OCI-LY1 (cell line): ENCODE measurements at regions not wholly inside any gene's neighbourhood (a gene's known extent, or its start where the extent isn't known, plus 50 kb on each side); places are given as distances from the start of the nearest gene placed in this dataset.

Source experiments
- H2AFZ ChIP-seq: fragments of 200-600 bp; sonication (generic), shearing (Covaris generic); 2 replicates; pipeline ENCODE4 v1.6.0; 2014; ENCODE audit warnings: antibody characterized with exemption, mild to moderate bottlenecking, low read length
- H3F3A ChIP-seq: fragments of 200-600 bp; sonication (generic), shearing (Covaris generic); 2 replicates; pipeline ENCODE4 v1.6.0; 2014; ENCODE audit warnings: mild to moderate bottlenecking, antibody characterized with exemption, low read length, moderate library complexity; ENCODE audit not compliant: insufficient read depth
- H3K27ac ChIP-seq: fragments of 200-600 bp; sonication (generic); 2 replicates; pipeline ENCODE4 v1.5.1; 2014; ENCODE audit warnings: low read length, mixed run types, mild to moderate bottlenecking, low read depth; ENCODE audit not compliant: poor library complexity, severe bottlenecking
- H3K27me3 ChIP-seq: fragments of 200-600 bp; sonication (generic); 2 replicates; pipeline ENCODE4 v1.6.0; 2014; ENCODE audit warnings: antibody characterized with exemption, mild to moderate bottlenecking, low read length, moderate library complexity; ENCODE audit not compliant: insufficient read depth
- H3K36me3 ChIP-seq: fragments of 200-600 bp; sonication (generic); 2 replicates; pipeline ENCODE4 v1.6.1; 2014; ENCODE audit warnings: mild to moderate bottlenecking, antibody characterized with exemption, low read length, moderate library complexity, mixed read lengths; ENCODE audit not compliant: insufficient read depth
- H3K4me1 ChIP-seq: fragments of 200-600 bp; sonication (generic); 2 replicates; pipeline ENCODE4 v1.5.1; 2014; ENCODE audit warnings: mild to moderate bottlenecking, low read length, moderate library complexity; ENCODE audit not compliant: insufficient read depth, severe bottlenecking
- H3K4me2 ChIP-seq: fragments of 200-600 bp; sonication (generic), shearing (Covaris generic); 2 replicates; pipeline ENCODE4 v1.6.1; 2014; ENCODE audit warnings: low read length
- H3K4me3 ChIP-seq: fragments of 200-600 bp; sonication (generic); 2 replicates; pipeline ENCODE4 v1.5.1; 2014; ENCODE audit warnings: low read length, low read depth, mild to moderate bottlenecking, mixed read lengths; ENCODE audit not compliant: poor library complexity, severe bottlenecking
- H3K79me2 ChIP-seq: fragments of 200-600 bp; shearing (Covaris generic); 2 replicates; pipeline ENCODE4 v1.6.1; 2016; ENCODE audit warnings: mixed run types, low read length, mixed read lengths; ENCODE audit not compliant: insufficient read depth
- H3K9ac ChIP-seq: fragments of 200-600 bp; sonication (generic), shearing (Covaris generic); 2 replicates; pipeline ENCODE4 v1.6.1; 2014; ENCODE audit warnings: mild to moderate bottlenecking, low read length, mixed read lengths
- H3K9me2 ChIP-seq: fragments of 200-600 bp; sonication (generic), shearing (Covaris generic); 2 replicates; pipeline ENCODE4 v1.6.1; 2014; ENCODE audit warnings: low read depth, mild to moderate bottlenecking, low read length, mixed read lengths
- H3K9me3 ChIP-seq: fragments of 200-600 bp; shearing (Covaris generic); 2 replicates; pipeline ENCODE4 v1.6.1; 2014; ENCODE audit warnings: low read length, mixed read lengths
- H4K20me1 ChIP-seq: fragments of 200-600 bp; sonication (generic), shearing (Covaris generic); 2 replicates; pipeline ENCODE4 v1.6.0; 2016; ENCODE audit warnings: mild to moderate bottlenecking, low read length; ENCODE audit not compliant: insufficient read depth
- CTCF ChIP-seq: fragments of 200-600 bp; sonication (generic), shearing (Covaris generic); IDR thresholded peaks from 2 replicates; pipeline ENCODE4 v1.5.1; 2017; ENCODE audit warnings: mild to moderate bottlenecking, antibody characterized with exemption, low read length, moderate library complexity, mixed read lengths
- EZH2 ChIP-seq: fragments of 200-600 bp; sonication (generic), shearing (Covaris generic); IDR thresholded peaks from 2 replicates; pipeline ENCODE4 v1.8.0; 2017; ENCODE audit warnings: borderline replicate concordance, mixed run types, mild to moderate bottlenecking, antibody characterized with exemption, low read length, moderate library complexity, mixed read lengths

GRCh38 chr5:26601563-26601962, 436.8 kb downstream of the CDH9 start:
- Histone ChIP-seq H3K4me2 (no peak overlapping the region), H3K79me2 (no peaks in the 10 kb centered on the region), H3K27ac (no peak overlapping the region), H3K9ac (no peak overlapping the region), H3K9me2 (no peaks in the 10 kb centered on the region), H3K4me3 (no peak overlapping the region), H3K36me3 (no peaks in the 10 kb centered on the region), H3K27me3 (no peaks in the 10 kb centered on the region), H3F3A (no peaks in the 10 kb centered on the region), H3K9me3 (no peaks in the 10 kb centered on the region), H3K4me1 (no peaks in the 10 kb centered on the region), H2AFZ (no peak overlapping the region), H4K20me1 (no peaks in the 10 kb centered on the region)
- TF ChIP-seq EZH2, result no peak
- TF ChIP-seq CTCF, result no peak

GRCh38 chr5:26582350-26583045, 455.9 kb downstream of the CDH9 start:
- no peak overlapping the region for H3K4me3 ChIP-seq
- H3K27me3 ChIP-seq, result no peaks in the 10 kb centered on the region
- H3K27ac ChIP-seq, result no peak overlapping the region
- no peak overlapping the region for H3K9ac ChIP-seq
- H4K20me1 ChIP-seq, result no peaks in the 10 kb centered on the region
- no peaks in the 10 kb centered on the region for H3K4me1 ChIP-seq
- no peaks in the 10 kb centered on the region for H3K36me3 ChIP-seq
- H3K4me2 ChIP-seq, result no peak overlapping the region
- H2AFZ ChIP-seq, result no peak overlapping the region
- TF ChIP-seq EZH2 (no peak), CTCF (no peak)
- no peaks in the 10 kb centered on the region for H3K79me2 ChIP-seq
- H3F3A ChIP-seq, result no peaks in the 10 kb centered on the region
- H3K9me2 ChIP-seq, result no peaks in the 10 kb centered on the region
- H3K9me3 ChIP-seq, result no peaks in the 10 kb centered on the region

GRCh38 chr5:26579712-26580111, 458.7 kb downstream of the CDH9 start:
- Histone ChIP-seq H3K36me3 (no peaks in the 10 kb centered on the region), H3K9me3 (no peaks in the 10 kb centered on the region), H3K4me2 (no peak overlapping the region), H4K20me1 (no peaks in the 10 kb centered on the region), H3F3A (no peaks in the 10 kb centered on the region), H3K9ac (no peak overlapping the region), H3K27me3 (no peaks in the 10 kb centered on the region), H3K79me2 (no peaks in the 10 kb centered on the region), H3K9me2 (no peaks in the 10 kb centered on the region), H2AFZ (no peak overlapping the region), H3K4me3 (no peak overlapping the region), H3K4me1 (no peaks in the 10 kb centered on the region), H3K27ac (no peak overlapping the region)
- TF ChIP-seq CTCF, result no peak
- TF ChIP-seq EZH2, result no peak
